ENCODE measurements at regions not wholly inside any gene's neighbourhood (a gene's known extent, or its start where the extent isn't known, plus 50 kb on each side); places are given as distances from the start of the nearest gene placed in this dataset.

DNA sequence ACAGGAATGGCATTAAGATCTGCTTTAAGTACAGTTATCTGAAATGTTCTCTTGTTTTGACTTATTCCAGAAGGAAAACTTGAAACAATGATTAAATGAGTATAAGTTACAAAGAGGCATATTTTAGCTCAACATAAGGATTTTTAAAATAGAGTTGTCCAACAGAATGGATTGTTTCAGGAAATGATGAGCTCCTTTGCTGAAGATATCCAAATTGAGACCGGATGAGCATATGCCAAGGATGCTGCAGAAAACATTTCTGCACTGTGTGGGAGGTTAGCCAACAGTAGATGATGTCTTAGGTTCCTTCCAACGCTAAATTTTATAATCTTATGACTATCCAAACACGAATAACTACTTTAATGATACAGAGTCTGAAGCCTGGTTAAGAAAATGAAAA lies 226.5 kb upstream of the NANOGP8 start:
- no peak for DNase-seq (ENCODE audit: low read depth in 1 of 2, low spot score in 1 of 2)
- no peak overlapping the region for H3K27ac ChIP-seq (replicated peaks)
- no peaks in the 10 kb centered on the region for H3K27me3 ChIP-seq (ENCODE audit: insufficient read depth, poor library complexity, severe bottlenecking)
- no peak overlapping the region for H3K4me3 ChIP-seq (replicated peaks; ENCODE audit: insufficient read depth, low read length)
- TF ChIP-seq, protein P1, sequence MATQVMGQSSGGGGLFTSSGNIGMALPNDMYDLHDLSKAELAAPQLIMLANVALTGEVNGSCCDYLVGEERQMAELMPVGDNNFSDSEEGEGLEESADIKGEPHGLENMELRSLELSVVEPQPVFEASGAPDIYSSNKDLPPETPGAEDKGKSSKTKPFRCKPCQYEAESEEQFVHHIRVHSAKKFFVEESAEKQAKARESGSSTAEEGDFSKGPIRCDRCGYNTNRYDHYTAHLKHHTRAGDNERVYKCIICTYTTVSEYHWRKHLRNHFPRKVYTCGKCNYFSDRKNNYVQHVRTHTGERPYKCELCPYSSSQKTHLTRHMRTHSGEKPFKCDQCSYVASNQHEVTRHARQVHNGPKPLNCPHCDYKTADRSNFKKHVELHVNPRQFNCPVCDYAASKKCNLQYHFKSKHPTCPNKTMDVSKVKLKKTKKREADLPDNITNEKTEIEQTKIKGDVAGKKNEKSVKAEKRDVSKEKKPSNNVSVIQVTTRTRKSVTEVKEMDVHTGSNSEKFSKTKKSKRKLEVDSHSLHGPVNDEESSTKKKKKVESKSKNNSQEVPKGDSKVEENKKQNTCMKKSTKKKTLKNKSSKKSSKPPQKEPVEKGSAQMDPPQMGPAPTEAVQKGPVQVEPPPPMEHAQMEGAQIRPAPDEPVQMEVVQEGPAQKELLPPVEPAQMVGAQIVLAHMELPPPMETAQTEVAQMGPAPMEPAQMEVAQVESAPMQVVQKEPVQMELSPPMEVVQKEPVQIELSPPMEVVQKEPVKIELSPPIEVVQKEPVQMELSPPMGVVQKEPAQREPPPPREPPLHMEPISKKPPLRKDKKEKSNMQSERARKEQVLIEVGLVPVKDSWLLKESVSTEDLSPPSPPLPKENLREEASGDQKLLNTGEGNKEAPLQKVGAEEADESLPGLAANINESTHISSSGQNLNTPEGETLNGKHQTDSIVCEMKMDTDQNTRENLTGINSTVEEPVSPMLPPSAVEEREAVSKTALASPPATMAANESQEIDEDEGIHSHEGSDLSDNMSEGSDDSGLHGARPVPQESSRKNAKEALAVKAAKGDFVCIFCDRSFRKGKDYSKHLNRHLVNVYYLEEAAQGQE (IDR thresholded peaks at IDR 0.05; ENCODE audit: insufficient replicate concordance, low read depth) = no peak
- no peak for TF ChIP-seq GABPA (IDR thresholded peaks at IDR 0.05; ENCODE audit: low read depth)
- no peak for TF ChIP-seq POLR2AphosphoS5 (IDR thresholded peaks at IDR 0.05; ENCODE audit: low read depth)
- TF ChIP-seq, protein P2, sequence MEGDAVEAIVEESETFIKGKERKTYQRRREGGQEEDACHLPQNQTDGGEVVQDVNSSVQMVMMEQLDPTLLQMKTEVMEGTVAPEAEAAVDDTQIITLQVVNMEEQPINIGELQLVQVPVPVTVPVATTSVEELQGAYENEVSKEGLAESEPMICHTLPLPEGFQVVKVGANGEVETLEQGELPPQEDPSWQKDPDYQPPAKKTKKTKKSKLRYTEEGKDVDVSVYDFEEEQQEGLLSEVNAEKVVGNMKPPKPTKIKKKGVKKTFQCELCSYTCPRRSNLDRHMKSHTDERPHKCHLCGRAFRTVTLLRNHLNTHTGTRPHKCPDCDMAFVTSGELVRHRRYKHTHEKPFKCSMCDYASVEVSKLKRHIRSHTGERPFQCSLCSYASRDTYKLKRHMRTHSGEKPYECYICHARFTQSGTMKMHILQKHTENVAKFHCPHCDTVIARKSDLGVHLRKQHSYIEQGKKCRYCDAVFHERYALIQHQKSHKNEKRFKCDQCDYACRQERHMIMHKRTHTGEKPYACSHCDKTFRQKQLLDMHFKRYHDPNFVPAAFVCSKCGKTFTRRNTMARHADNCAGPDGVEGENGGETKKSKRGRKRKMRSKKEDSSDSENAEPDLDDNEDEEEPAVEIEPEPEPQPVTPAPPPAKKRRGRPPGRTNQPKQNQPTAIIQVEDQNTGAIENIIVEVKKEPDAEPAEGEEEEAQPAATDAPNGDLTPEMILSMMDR (IDR thresholded peaks at IDR 0.05; ENCODE audit: insufficient read depth, low read length) = no peak
- TF ChIP-seq SPI1 (IDR thresholded peaks at IDR 0.05; ENCODE audit: borderline replicate concordance, low read depth) = no peak

DNA sequence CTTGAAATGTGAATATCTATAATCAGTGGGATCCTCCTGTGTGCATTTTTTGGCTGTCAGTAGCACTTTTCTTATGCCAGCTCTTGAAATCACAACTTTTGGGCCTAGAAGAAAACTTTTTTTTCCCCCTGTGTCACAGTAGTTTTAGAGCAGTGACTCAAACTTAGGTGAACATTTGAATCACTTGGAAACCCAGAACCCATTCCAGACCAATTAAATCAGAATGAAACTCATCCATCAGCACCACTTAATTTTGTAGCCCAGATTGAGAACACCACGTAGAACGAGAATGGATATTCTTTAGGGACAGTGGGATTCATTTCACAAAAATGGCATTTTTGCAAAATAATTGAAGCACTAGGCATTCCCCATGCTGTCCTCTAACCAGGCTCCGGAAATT lies 224.8 kb upstream of the NANOGP8 start:
- Histone ChIP-seq H3K27ac (replicated peaks) (no peak overlapping the region), H3K4me3 (replicated peaks; ENCODE audit: insufficient read depth, low read length) (no peak overlapping the region), H3K27me3 (ENCODE audit: insufficient read depth, poor library complexity, severe bottlenecking) (no peaks in the 10 kb centered on the region)
- no peak for DNase-seq (ENCODE audit: low read depth in 1 of 2, low spot score in 1 of 2)
- TF ChIP-seq GABPA (IDR thresholded peaks at IDR 0.05; ENCODE audit: low read depth) (no peak), SPI1 (IDR thresholded peaks at IDR 0.05; ENCODE audit: borderline replicate concordance, low read depth) (no peak), POLR2AphosphoS5 (IDR thresholded peaks at IDR 0.05; ENCODE audit: low read depth) (no peak)
- TF ChIP-seq, protein P1 (IDR thresholded peaks at IDR 0.05; ENCODE audit: insufficient replicate concordance, low read depth) = no peak
- TF ChIP-seq, protein P2 (IDR thresholded peaks at IDR 0.05; ENCODE audit: insufficient read depth, low read length) = no peak

DNA sequence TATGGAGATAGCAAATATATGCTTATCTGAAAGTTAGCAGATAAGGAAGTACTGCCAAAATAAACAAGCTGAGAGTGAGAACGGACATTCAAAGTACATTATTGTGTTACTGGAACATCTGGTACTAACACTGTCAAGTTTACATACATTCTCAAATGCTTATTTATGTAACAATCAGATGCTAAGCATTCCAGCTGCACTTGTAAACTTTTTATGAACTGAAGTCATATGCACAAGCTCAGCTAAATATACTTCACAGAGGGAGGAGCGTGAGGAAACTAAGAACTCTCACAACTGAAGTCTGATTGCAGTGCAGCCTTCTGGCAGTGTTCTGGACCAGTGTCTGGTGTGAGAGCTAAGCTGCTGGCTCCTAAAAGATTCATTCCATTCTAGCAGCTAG lies 223.7 kb upstream of the NANOGP8 start:
- TF ChIP-seq SPI1 (IDR thresholded peaks at IDR 0.05; ENCODE audit: borderline replicate concordance, low read depth) = no peak
- TF ChIP-seq POLR2AphosphoS5 (IDR thresholded peaks at IDR 0.05; ENCODE audit: low read depth) = no peak
- TF ChIP-seq, protein P2 (IDR thresholded peaks at IDR 0.05; ENCODE audit: insufficient read depth, low read length) = no peak
- TF ChIP-seq, protein P1 (IDR thresholded peaks at IDR 0.05; ENCODE audit: insufficient replicate concordance, low read depth) = no peak
- TF ChIP-seq GABPA (IDR thresholded peaks at IDR 0.05; ENCODE audit: low read depth) = no peak
- Histone ChIP-seq H3K27me3 (ENCODE audit: insufficient read depth, poor library complexity, severe bottlenecking) (no peaks in the 10 kb centered on the region), H3K27ac (replicated peaks) (no peak overlapping the region), H3K4me3 (replicated peaks; ENCODE audit: insufficient read depth, low read length) (no peak overlapping the region)
- DNase-seq (ENCODE audit: low read depth in 1 of 2, low spot score in 1 of 2) = no peak

Data from HL-60 (cell line).